ENCODE measurements at regions not wholly inside any gene's neighbourhood (a gene's known extent, or its start where the extent isn't known, plus 50 kb on each side); places are given as distances from the start of the nearest gene placed in this dataset.
"Not testable (repeated sequence)": the region's sequence is repeated elsewhere in the genome, so short reads cannot be mapped to it uniquely, and the experiment has no call there.

- intact Hi-C loops (cut with DNase I) = no loop called here
- DNase-seq (no peak), ATAC-seq (ENCODE audit: poor library complexity) (peak; percentile 72)
These were observed 476.3 kb upstream of the ZNF608 start for GRCh38 chr5:125222597-125223240.

GRCh38 chr5:125225424-125225823 is 479.0 kb upstream of the ZNF608 start:
- DNase-seq (no peak), ATAC-seq (ENCODE audit: poor library complexity) (no peak)
- intact Hi-C loops (cut with DNase I) = no loop called here

GRCh38 chr5:125226825-125227224 is 480.4 kb upstream of the ZNF608 start:
- ATAC-seq (ENCODE audit: poor library complexity) (no peak), DNase-seq (no peak)
- intact Hi-C loops (cut with DNase I) = no loop called here

GRCh38 chr5:125227333-125228095 is 481.1 kb upstream of the ZNF608 start:
- no peak for ATAC-seq (ENCODE audit: poor library complexity)
- no peak for DNase-seq
- intact Hi-C loops (cut with DNase I) = no loop called here

- ATAC-seq (ENCODE audit: poor library complexity) = no peak
These were observed 482.1 kb upstream of the ZNF608 start for GRCh38 chr5:125228363-125229070.

GRCh38 chr5:125229556-125229955 is 483.1 kb upstream of the ZNF608 start:
- no peak for DNase-seq
- intact Hi-C loops (cut with DNase I) = no loop called here
- no peak for ATAC-seq (ENCODE audit: poor library complexity)

More at GRCh38 chr5:125228363-125229070, 482.1 kb upstream of the ZNF608 start:
- intact Hi-C loops (cut with DNase I) = no loop called here
- DNase-seq = no peak

- DNase-seq = no peak
- ATAC-seq (ENCODE audit: poor library complexity) = peak; percentile 83
- intact Hi-C loops (cut with DNase I) = no loop called here
These were observed 486.4 kb upstream of the ZNF608 start for GRCh38 chr5:125232779-125233230.

- DNase-seq = no peak
- intact Hi-C loops (cut with DNase I) = no loop called here
- no peak for ATAC-seq (ENCODE audit: poor library complexity)
These were observed 487.5 kb upstream of the ZNF608 start for GRCh38 chr5:125233944-125234343.

GRCh38 chr5:125236007-125236406 is 489.6 kb upstream of the ZNF608 start:
- no peak for ATAC-seq (ENCODE audit: poor library complexity)
- no peak for DNase-seq
- intact Hi-C loops (cut with DNase I) = no loop called here

- intact Hi-C loops (cut with DNase I) = no loop called here
- DNase-seq (no peak), ATAC-seq (ENCODE audit: poor library complexity) (peak; percentile 23)
These were observed 490.5 kb upstream of the ZNF608 start for GRCh38 chr5:125236981-125237380.

GRCh38 chr5:125244531-125244930 is 498.1 kb upstream of the ZNF608 start:
- intact Hi-C loops (cut with DNase I) = no loop called here
- ATAC-seq (ENCODE audit: poor library complexity) = no peak
- no peak for DNase-seq

GRCh38 chr5:125245216-125245615 is 498.8 kb upstream of the ZNF608 start:
- DNase-seq (no peak), ATAC-seq (ENCODE audit: poor library complexity) (no peak)
- intact Hi-C loops (cut with DNase I) = no loop called here

- ATAC-seq (ENCODE audit: poor library complexity) (no peak), DNase-seq (no peak)
- intact Hi-C loops (cut with DNase I) = no loop called here
These were observed 503.0 kb upstream of the ZNF608 start for GRCh38 chr5:125249400-125249799.

- no peak for ATAC-seq (ENCODE audit: poor library complexity)
- DNase-seq = no peak
- intact Hi-C loops (cut with DNase I) = no loop called here
These were observed 505.3 kb upstream of the ZNF608 start for GRCh38 chr5:125251703-125252102.

GRCh38 chr5:125253634-125254033 is 507.2 kb upstream of the ZNF608 start:
- intact Hi-C loops (cut with DNase I); ATAC-seq (ENCODE audit: poor library complexity); DNase-seq: not testable (repeated sequence)

GRCh38 chr5:125254267-125254666 is 507.8 kb upstream of the ZNF608 start:
- no peak for ATAC-seq (ENCODE audit: poor library complexity)
- intact Hi-C loops (cut with DNase I) = no loop called here
- no peak for DNase-seq

GRCh38 chr5:125256296-125256695 is 509.9 kb upstream of the ZNF608 start:
- intact Hi-C loops (cut with DNase I) = no loop called here
- DNase-seq (no peak), ATAC-seq (ENCODE audit: poor library complexity) (peak; percentile 29)

- intact Hi-C loops (cut with DNase I) = no loop called here
- DNase-seq (no peak), ATAC-seq (ENCODE audit: poor library complexity) (peak; percentile 98)
These were observed 510.9 kb upstream of the ZNF608 start for GRCh38 chr5:125257057-125257972.

GRCh38 chr5:125257997-125258396 is 511.6 kb upstream of the ZNF608 start:
- intact Hi-C loops (cut with DNase I) = no loop called here
- ATAC-seq (ENCODE audit: poor library complexity) = no peak
- DNase-seq = no peak
